RKO (cell line): ENCODE measurements at regions not wholly inside any gene's neighbourhood (a gene's known extent, or its start where the extent isn't known, plus 50 kb on each side); places are given as distances from the start of the nearest gene placed in this dataset.

Source experiments
- DNase-seq: peaks from one replicate; pipeline ENCODE4 v3.0.0-alpha.2; 2016; ENCODE audit warnings: low spot score

DNA sequence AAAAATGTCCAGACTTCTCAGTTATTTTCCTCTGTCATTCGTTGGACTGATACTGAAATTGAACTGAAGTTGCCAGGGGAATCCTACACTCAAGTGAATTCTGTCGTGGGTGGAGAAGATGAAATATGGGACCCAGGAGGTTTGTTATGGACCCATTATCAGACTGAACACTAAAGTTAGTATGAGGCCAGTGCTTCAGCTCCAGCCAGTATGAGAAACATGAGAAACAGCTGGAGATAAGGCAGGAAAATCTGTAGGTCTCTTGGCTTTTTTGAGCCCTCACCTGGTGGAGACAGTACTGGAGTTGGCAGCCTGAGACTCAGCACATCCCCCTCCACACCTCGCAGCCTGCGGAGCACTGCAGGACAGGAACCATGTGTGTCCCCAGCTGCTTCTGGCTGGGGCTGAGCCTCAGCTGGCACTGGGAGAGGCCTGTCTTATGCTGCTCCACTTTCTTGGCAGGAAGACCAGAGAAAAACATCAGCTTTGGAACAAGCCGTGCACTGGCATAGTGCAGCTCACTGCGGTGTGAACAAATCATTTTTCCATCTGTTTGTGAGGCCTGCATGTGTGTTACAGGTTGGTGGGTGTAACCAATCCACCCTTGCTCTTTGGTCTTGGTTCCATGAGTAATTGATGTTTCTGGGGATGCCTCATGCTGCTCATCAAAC lies 641.0 kb downstream of the FGF9 start:
- DNase-seq, result no peak

- no peak for DNase-seq
Measured at GRCh38 chr13:22312405-22312803, 641.5 kb downstream of the FGF9 start.

DNA sequence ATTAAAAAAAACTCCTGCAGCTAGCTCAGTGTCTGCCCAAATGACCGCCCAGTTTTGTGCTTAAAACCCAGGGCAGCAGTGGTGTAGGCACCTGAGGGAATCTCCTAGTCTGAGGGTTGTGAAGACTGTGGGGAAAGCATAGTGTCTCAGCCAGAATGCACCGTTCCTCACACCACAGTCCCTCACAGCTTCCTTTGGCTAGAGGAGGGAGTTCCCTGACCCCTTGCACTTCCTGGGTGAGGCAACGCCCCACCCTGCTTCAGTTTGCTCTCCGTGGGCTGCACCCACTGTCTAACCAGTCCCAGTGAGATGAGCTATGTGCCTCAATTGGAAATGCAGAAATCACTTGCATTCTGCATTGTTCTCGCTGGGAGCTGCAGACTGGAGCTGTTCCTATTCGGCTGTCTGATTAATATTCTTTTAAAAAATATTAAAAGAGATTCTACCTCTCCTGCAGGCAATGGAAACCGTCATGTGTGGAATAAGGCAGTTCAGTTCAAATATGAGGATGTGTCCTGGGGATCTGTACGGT lies 645.7 kb downstream of the FGF9 start:
- no peak for DNase-seq

DNA sequence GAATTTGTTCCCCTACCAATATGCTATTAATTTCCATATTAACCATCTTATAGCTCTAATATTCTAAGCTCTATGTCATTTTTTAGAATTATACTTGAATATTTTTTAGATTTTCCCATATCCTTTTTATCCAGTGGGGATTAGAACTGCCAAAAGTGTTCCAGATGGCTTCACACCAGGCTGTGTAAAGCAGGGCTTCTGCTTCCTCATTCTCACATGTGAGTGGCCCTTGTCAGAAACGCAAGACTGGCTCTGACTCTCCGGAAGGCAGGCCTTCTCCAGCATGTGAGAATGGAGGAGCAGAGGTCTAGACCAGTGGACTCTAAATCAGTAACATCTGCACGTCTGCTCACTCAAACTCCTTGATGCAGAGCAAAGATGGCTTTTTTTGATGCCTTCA lies 650.1 kb downstream of the FGF9 start:
- no peak for DNase-seq

- no peak for DNase-seq
Measured at GRCh38 chr13:22325761-22326160, 654.9 kb downstream of the FGF9 start.

GRCh38 chr13:22332416-22332815 lies 661.5 kb downstream of the FGF9 start:
- no peak for DNase-seq

DNA sequence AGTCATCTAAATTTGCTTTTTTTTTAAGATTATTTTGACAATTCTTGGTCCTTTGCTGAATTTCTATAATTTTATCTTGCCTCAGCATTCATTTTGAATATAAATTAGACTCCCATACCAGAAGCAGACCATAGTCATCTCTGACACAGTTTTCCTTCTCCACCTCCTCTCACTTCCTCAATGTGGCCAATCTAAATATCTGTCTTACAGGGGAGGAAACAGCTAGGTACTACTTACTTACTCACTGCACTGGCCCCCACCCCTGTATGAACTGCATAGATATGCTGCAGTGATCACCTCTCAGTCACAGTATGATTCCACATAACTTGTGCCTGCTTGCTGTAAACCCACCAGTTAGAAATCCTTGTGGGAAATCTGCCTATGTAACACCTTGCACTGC lies 665.6 kb downstream of the FGF9 start:
- no peak for DNase-seq

DNA sequence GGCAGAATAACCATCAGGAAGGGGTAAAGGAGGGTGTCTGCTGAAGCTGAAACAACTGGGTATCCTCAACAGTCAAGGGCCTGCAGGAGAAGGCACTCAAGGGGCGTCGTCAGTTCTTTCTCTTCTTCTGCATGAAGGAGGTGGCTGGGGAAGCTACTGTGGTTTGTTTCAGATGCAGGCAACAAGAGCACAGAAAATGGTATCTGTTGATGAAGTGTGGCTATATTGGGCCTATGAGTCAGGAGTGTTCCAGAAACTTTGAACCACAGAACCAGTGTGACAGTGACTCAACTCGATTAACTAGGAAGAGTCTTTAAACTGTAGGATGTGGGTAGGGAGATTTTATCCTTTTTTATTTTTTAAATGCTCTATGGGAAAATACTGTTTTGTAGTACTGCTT lies 686.3 kb downstream of the FGF9 start:
- DNase-seq, result peak; percentile 3

- no peak for DNase-seq
Measured at GRCh38 chr13:22369090-22369489, 698.2 kb downstream of the FGF9 start.

DNA sequence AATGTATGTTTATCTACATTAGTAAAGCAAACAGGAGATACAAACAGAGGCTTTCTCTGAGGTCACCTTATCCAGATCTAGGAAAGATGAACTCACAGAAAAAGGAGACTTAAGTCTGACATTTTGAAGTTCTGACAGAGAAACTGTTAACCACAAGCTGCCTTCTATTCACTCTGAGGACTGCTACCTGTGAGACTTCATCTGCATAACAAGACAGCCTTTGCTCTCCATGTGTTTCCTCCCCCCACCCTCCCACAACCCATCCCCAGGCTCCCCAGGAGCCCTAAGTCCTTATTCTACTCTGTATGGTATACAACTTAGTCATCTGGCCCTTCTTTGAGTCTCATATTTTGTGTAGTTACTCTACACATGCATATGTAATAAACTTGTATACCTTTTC lies 699.0 kb downstream of the FGF9 start:
- no peak for DNase-seq

DNA sequence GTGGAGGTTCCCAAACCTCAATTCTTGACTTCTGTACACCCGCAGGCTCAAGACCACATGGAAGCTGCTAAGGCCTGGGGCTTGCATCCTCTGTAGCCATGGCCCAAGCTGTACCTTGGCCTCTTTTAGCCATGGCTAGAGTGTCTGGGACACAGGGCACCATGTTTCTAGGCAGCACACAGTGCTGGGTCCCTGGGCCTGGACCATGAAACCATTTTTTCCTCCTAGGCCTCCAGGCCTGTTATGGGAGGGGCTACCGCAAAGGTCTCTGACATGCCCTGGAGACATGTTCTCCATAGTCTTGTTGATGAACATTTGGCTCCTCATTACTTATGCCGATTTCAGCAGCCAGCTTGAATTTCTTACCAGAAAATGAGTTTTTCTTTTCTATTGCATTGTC lies 701.4 kb downstream of the FGF9 start:
- DNase-seq, result no peak

DNA sequence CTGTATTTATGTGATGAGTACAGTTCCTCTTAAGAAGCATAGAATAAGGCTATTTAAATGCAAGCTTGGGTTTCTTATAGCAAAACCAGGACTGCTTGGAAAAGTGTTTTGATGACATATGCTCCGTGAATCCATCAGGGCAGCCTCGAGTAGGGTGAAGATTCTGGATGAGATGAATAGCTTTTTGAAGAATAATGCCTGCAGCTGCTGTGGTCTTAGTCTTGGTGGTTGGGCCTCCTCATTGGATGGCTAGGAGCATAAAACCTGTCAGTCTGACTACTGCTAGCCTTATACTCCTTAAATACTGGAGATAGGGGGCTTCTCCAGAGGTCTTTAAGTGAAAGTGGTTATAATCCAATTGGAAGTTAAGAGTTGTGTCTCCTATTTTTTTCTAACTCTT lies 704.3 kb downstream of the FGF9 start:
- DNase-seq, result no peak

- no peak for DNase-seq
Measured at GRCh38 chr13:22387899-22388298, 717.0 kb downstream of the FGF9 start.

DNA sequence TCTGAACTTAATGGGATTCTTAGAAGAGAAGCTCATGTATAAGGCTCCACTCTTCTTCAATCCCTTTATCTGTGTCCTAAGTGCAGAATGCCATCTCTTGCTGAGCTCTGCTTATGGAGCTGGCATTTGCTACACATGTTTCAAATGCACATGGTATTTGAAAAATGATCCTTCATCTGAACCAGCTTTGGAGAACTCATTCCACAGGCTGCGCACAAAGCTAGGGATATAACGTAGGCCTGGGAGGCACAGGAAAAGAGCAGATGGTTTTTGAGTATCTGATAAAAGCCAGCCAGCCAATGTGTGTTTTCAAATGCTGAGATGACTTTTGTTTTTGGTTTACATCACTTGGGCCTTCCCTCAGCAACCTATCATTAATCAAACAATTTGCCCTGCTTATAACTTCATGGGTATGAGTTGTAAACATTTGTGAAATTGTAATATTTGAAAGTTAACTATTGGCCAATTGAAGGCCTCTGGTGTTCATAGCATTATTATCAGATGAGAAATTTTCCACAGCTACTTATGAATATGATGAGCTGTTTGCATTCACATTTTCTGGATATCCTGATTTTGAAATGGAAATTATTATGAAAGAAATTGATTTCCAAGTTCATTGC lies 729.0 kb downstream of the FGF9 start:
- DNase-seq, result no peak

- no peak for DNase-seq
Measured at GRCh38 chr13:22402682-22403081, 731.8 kb downstream of the FGF9 start.

DNA sequence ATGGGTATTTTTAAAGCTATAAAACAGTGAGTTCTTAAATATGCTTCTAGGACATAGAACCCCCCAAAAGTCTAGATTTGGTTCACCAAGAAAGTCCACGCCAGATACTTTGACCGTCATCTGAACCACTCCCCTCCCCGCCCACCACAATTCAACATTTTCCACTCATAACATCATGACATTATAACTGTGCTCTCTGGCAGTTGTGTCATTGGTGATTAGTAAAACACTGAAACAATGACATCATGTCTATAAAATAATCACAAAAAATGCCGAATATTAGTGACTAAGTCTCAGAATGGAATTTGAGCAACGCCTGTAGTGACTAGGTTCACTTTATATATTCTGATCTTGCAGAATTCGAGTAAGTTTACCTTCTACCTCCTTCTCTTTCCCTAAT lies 732.3 kb downstream of the FGF9 start:
- DNase-seq, result no peak

DNA sequence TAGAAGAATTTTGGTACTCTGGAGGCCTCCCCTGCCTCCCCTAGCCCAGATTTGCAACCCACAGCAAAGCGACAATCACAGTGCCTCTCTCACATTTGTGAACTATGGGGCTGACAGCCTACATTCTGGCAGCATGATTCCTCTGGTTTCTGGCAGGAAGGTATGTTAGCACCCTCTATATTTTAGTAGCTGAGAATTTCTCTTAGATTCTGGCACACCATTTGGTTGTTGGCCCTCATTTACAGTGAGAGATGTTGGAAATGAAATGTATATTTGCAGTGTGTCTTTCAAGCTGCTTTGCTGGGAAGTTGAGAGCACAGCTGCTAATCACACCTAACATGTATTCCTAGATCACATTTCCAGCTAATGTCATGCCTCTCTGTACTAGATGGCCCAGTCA lies 735.0 kb downstream of the FGF9 start:
- no peak for DNase-seq

- DNase-seq, result no peak
Measured at GRCh38 chr13:22412452-22412851, 741.6 kb downstream of the FGF9 start.

DNA sequence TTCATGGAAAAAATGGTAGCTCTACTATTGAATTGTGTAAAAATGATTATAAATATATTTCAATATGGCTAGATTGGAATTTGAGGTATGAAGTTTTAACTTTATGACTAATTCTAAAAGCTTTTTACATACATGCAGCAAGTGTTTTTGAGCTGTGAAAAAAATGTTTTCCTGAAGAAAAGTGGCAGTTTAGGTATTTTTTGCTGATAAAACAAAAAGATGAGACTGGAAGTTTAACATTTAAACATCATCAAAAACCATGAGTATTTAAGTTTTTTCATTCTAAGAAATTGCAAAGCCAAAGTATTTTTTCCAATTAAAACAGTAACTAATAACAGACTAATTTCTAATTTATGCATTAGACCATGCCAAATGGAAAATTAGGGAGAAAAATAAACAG lies 751.1 kb downstream of the FGF9 start:
- no peak for DNase-seq

DNA sequence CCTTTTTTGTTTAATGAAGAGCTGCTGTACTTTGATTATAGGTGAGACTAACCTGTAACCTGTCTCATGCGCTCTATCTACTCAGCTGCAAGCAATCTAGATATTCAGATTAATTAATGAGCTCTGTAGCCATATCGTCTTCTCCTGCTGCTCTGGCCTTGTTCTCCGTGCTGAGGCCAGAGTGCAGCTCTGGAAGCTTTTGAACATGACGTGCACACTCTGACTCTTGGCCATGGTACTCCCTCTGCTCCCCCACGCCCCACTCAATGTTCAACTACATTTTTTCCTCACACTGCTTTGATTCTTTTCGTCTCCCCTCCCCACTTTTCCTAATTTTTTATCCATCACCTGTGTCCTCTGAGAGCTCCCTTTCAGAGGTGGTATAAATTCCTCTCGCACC lies 751.8 kb downstream of the FGF9 start:
- no peak for DNase-seq

GRCh38 chr13:22423261-22423660 lies 752.4 kb downstream of the FGF9 start:
- no peak for DNase-seq

DNA sequence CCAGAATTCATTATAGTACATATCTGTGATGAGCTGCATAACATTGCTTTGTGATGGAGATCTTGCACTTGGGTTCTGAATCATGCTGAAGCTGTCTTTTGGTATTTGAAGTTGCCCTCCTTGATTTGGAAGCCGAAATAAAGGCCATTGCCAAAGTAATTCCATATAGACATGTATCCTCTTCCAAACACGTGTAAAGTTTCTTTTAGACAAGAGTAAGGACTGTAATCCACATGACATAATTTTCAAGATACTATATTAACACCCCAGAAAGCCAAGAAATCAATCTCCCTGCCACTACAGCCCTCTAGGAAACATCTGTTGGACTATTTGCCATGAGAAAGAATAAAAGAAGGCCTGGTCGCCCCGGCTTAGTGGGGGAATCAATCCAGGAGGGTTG lies 754.2 kb downstream of the FGF9 start:
- DNase-seq, result no peak

GRCh38 chr13:22427066-22427465 lies 753.7 kb upstream of the SGCG start:
- no peak for DNase-seq

- DNase-seq, result no peak
Measured at GRCh38 chr13:22427783-22428182, 753.0 kb upstream of the SGCG start.
